Endothelial cell of umbilical vein (primary cell): ENCODE measurements at regions not wholly inside any gene's neighbourhood (a gene's known extent, or its start where the extent isn't known, plus 50 kb on each side); places are given as distances from the start of the nearest gene placed in this dataset.

Experiments
- BruUV-seq: library from RNA; stranded (reverse); fragments of 400-500 nt; replicated peaks from 2 replicates; lab custom pipeline; 2021; lab: Mats Ljungman, UMichigan
- CTCF ChIA-PET: fragments of 300-600, 350-600 bp; sonication (Branson Sonifier 250); formaldehyde crosslinking; loops from one replicate; lab custom pipeline; 2021; ENCODE audit warnings: antibody characterized with exemption, inconsistent platforms; lab: Charles Lee
- POLR2A ChIA-PET: fragments of 300-600, 350-600 bp; sonication (Branson Sonifier 250); formaldehyde crosslinking; loops from one replicate; lab custom pipeline; 2021; ENCODE audit warnings: antibody characterized with exemption, inconsistent platforms; lab: Charles Lee
- DNase-seq: peaks from one replicate; pipeline ENCODE4 v3.0.0-alpha.2; 2011; ENCODE audit warnings: low read depth, low spot score
- FAIRE-seq: peaks from 2 replicates; lab custom pipeline; 2011; peaks lifted over from hg19 to GRCh38; lab: Jason Lieb, UNC
- H2AFZ ChIP-seq: 2 replicates; pipeline ENCODE4 v1.6.0; 2012; ENCODE audit warnings: low read depth, low read length, control low read depth, inconsistent platforms
- H3K27ac ChIP-seq: 2 replicates; pipeline ENCODE4 v1.5.1; 2011; ENCODE audit warnings: low read depth, mild to moderate bottlenecking, control low read depth, low read length, moderate library complexity; ENCODE audit not compliant: insufficient read depth
- H3K27me3 ChIP-seq, 2 experiments: 2 replicates each; pipeline versions ENCODE4 v1.6.0 to v1.6.1; 2011; ENCODE audit warnings: low read length in 2 of 2, mixed read lengths in 1 of 2; ENCODE audit not compliant: control insufficient read depth in 2 of 2, insufficient read depth in 2 of 2
- H3K36me3 ChIP-seq, 2 experiments: 2 replicates in 1 of 2; 3 replicates in 1 of 2; pipeline ENCODE4 v1.5.1; 2011; ENCODE audit warnings: low read length in 2 of 2, mild to moderate bottlenecking in 1 of 2, moderate library complexity in 1 of 2; ENCODE audit not compliant: control insufficient read depth in 2 of 2, insufficient read depth in 2 of 2; ENCODE audit errors: extremely low read depth in 1 of 2
- H3K4me1 ChIP-seq: 3 replicates; pipeline ENCODE4 v1.5.1; 2011; ENCODE audit warnings: mild to moderate bottlenecking, low read length; ENCODE audit not compliant: control insufficient read depth, insufficient read depth; ENCODE audit errors: extremely low read depth
- H3K4me2 ChIP-seq: 2 replicates; pipeline ENCODE4 v1.6.1; 2011; ENCODE audit warnings: low read length, control low read depth, mixed read lengths; ENCODE audit not compliant: insufficient read depth
- H3K4me3 ChIP-seq, 3 experiments: fragments of 200-600 bp in 1 of 3; sonication (generic), shearing (Covaris generic) in 1 of 3; replicated peaks in 1 of 3; 2 replicates each; pipeline ENCODE4 v1.5.1; 2011 to 2016; ENCODE audit warnings: control low read depth in 3 of 3, low read length in 3 of 3, mild to moderate bottlenecking in 2 of 3, inconsistent platforms in 1 of 3, low read depth in 1 of 3, moderate library complexity in 1 of 3; ENCODE audit not compliant: insufficient read depth in 1 of 3
- H3K79me2 ChIP-seq: 2 replicates; pipeline ENCODE4 v1.6.0; 2012; ENCODE audit warnings: low read length, inconsistent platforms; ENCODE audit not compliant: control insufficient read depth, insufficient read depth
- H3K9ac ChIP-seq: replicated peaks from 2 replicates; pipeline ENCODE3; 2011; ENCODE audit warnings: low read length, control low read depth; ENCODE audit not compliant: insufficient read depth; ENCODE audit errors: extremely low read depth
- H3K9me1 ChIP-seq: replicated peaks from 3 replicates; pipeline ENCODE4 v1.6.0; 2011; ENCODE audit warnings: mild to moderate bottlenecking, low read length; ENCODE audit not compliant: control insufficient read depth, insufficient read depth; ENCODE audit errors: extremely low read depth
- H3K9me3 ChIP-seq: replicated peaks from 2 replicates; pipeline ENCODE4 v1.5.1; 2012; ENCODE audit warnings: low read length, inconsistent platforms; ENCODE audit not compliant: control insufficient read depth, insufficient read depth
- H4K20me1 ChIP-seq: replicated peaks from 2 replicates; pipeline ENCODE3; 2011; ENCODE audit warnings: mild to moderate bottlenecking, low read length; ENCODE audit not compliant: control insufficient read depth, insufficient read depth; ENCODE audit errors: extremely low read depth
- FOS ChIP-seq: IDR thresholded peaks from 2 replicates; pipeline ENCODE4 v1.6.1; 2011; ENCODE audit warnings: mild to moderate bottlenecking, low read length, moderate library complexity, borderline replicate concordance; ENCODE audit not compliant: insufficient read depth
- GATA2 ChIP-seq: IDR thresholded peaks from 2 replicates; pipeline ENCODE4 v1.7.0; 2011; ENCODE audit warnings: low read depth, mild to moderate bottlenecking, moderate library complexity, mixed read lengths, low read length; ENCODE audit not compliant: insufficient read length, insufficient read depth
- POLR2A ChIP-seq: IDR thresholded peaks from 2 replicates; pipeline ENCODE4 v1.6.1; 2012; ENCODE audit warnings: low read depth, mild to moderate bottlenecking, control low read depth, low read length
- POLR2AphosphoS5 ChIP-seq: IDR thresholded peaks from 2 replicates; pipeline ENCODE4 v1.6.1; 2012; ENCODE audit warnings: low read depth, mild to moderate bottlenecking, control low read depth, low read length, moderate library complexity; ENCODE audit not compliant: insufficient read depth
- dilution Hi-C: fragments of 300-500 bp; cut with MboI; formaldehyde crosslinking; loops from one replicate; pipeline ENCODE4 v1.15.0; 2019; ENCODE audit warnings: low sequenced_read_pairs; ENCODE audit not compliant: extremely low pct_ligation_motif_present
- intact Hi-C: fragments of 100-400 bp; cut with micrococcal nuclease; formaldehyde crosslinking; loops from one replicate; pipeline ENCODE4 v1.10.0; 2022
- TF ChIP-seq, protein P1 (sequence below), 2 donors: IDR thresholded peaks; 1 replicate in 1 of 2; 2 replicates in 1 of 2; pipeline ENCODE4 v1.5.1; 2011; ENCODE audit warnings: low read length in 2 of 2, mild to moderate bottlenecking in 2 of 2, moderate library complexity in 2 of 2, control low read depth in 1 of 2, inconsistent platforms in 1 of 2, low read depth in 1 of 2; ENCODE audit not compliant: insufficient read depth in 1 of 2; ENCODE audit errors: extremely low read depth in 1 of 2

GRCh38 chr1:181345146-181345545 is 138.2 kb upstream of the CACNA1E start:
- Histone ChIP-seq H3K9ac (no peak overlapping the region), H3K4me3 (no peak overlapping the region), H3K27me3 (no peaks in the 10 kb centered on the region), H3K36me3 (no peaks in the 10 kb centered on the region), H3K9me3 (no peaks in the 10 kb centered on the region), H3K4me1 (no peaks in the 10 kb centered on the region), H2AFZ (no peak overlapping the region), H3K27ac (no peak overlapping the region), H3K79me2 (no peaks in the 10 kb centered on the region), H3K4me2 (no peak overlapping the region), H4K20me1 (no peaks in the 10 kb centered on the region), H3K9me1 (no peaks in the 10 kb centered on the region)
- no peak for DNase-seq
- intact Hi-C loops (no loop called here), dilution Hi-C loops (no loop called here)
- ChIA-PET CTCF (no interaction called here), POLR2A (no interaction called here)
- no peak for FAIRE-seq
- TF ChIP-seq POLR2A, result no peak
- no peak for TF ChIP-seq GATA2
- TF ChIP-seq FOS, result no peak
- TF ChIP-seq POLR2AphosphoS5, result no peak
- TF ChIP-seq, protein P1, sequence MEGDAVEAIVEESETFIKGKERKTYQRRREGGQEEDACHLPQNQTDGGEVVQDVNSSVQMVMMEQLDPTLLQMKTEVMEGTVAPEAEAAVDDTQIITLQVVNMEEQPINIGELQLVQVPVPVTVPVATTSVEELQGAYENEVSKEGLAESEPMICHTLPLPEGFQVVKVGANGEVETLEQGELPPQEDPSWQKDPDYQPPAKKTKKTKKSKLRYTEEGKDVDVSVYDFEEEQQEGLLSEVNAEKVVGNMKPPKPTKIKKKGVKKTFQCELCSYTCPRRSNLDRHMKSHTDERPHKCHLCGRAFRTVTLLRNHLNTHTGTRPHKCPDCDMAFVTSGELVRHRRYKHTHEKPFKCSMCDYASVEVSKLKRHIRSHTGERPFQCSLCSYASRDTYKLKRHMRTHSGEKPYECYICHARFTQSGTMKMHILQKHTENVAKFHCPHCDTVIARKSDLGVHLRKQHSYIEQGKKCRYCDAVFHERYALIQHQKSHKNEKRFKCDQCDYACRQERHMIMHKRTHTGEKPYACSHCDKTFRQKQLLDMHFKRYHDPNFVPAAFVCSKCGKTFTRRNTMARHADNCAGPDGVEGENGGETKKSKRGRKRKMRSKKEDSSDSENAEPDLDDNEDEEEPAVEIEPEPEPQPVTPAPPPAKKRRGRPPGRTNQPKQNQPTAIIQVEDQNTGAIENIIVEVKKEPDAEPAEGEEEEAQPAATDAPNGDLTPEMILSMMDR (IDR thresholded peaks at IDR 0.05; ENCODE audit: extremely low read depth in 1 of 2, insufficient read depth in 1 of 2, low read depth in 1 of 2, low read length in 2 of 2), result no peak
- BruUV-seq, result no TSS peak
